Left lung (tissue), 4 donors: ENCODE measurements at regions not wholly inside any gene's neighbourhood (a gene's known extent, or its start where the extent isn't known, plus 50 kb on each side); places are given as distances from the start of the nearest gene placed in this dataset.

Experiments used
- ATAC-seq: fragments of 200-7000 bp; cut with Tn5 transposase; one replicate; pipeline ENCODE4 v1.9.1; 2020; ENCODE audit warnings: moderate library complexity
- DNase-seq, 4 donors: peaks; one replicate each; pipeline ENCODE4 v3.0.0-alpha.2; 2013 to 2020
- H3K27ac ChIP-seq, 2 donors: fragments of 200-600 bp; sonication (generic) in 1 of 2; one replicate each; pipeline versions ENCODE4 v1.5.0 to v1.8.0; 2020 to 2021
- H3K27me3 ChIP-seq, 2 donors: fragments of 200-600 bp; sonication (generic) in 1 of 2; one replicate each; pipeline versions ENCODE4 v1.5.0 to v1.8.0; 2020 to 2021
- H3K36me3 ChIP-seq, 2 donors: fragments of 200-600 bp; sonication (generic) in 1 of 2; one replicate each; pipeline versions ENCODE4 v1.5.0 to v1.8.0; 2020 to 2021
- H3K4me1 ChIP-seq, 2 donors: fragments of 200-600 bp; one replicate each; pipeline ENCODE4 v1.8.0; 2021
- H3K4me3 ChIP-seq, 2 donors: fragments of 200-600 bp; sonication (generic) in 1 of 2; one replicate each; pipeline versions ENCODE4 v1.5.0 to v1.8.0; 2020 to 2021; ENCODE audit warnings: mild to moderate bottlenecking in 1 of 2
- H3K9me3 ChIP-seq, 2 donors: fragments of 200-600 bp; sonication (generic) in 1 of 2; one replicate each; pipeline versions ENCODE4 v1.5.0 to v1.8.0; 2020 to 2021
- intact Hi-C, 2 donors: fragments of 100-400 bp; cut with DNase I; formaldehyde crosslinking; loops; one replicate each; pipeline versions ENCODE4 v1.11.2 to v1.14.2; 2022
- TF ChIP-seq, protein P1 (sequence below), 2 donors: fragments of 200-600 bp; sonication (generic) in 1 of 2; IDR thresholded peaks; one replicate each; pipeline versions ENCODE4 v1.5.0 to v1.8.0; 2021; ENCODE audit warnings: antibody characterized with exemption in 2 of 2
- donor health status: DM: no; HTN: yes; CAD: no.
- donor health status: DM: no; HTN: no; CAD: no.

DNA sequence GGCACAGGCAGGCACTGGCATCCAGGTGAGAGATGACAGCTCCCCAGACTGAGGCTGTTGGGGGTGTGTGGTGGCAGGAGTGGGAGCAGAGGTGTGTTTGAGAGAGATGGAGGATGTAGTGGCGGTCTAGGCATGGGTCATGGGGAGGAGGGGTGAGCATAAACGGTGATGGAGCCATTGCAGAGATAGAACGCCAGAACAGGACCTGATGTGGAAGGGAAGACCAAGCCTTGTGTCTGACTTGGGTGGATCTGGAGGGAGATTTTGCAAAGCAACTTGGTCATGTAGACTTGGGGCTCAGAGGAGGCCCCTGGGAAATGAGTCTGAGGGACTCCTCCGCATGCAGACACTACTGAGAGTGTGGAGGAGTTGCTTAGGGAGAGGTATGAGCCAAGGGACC lies 50.0 kb upstream of the CLDN5 start:
- Histone ChIP-seq H3K4me1 (peaks cover 0 to 34% of the 10 kb centered on the region in 2 donors), H3K27ac (no peak overlapping the region), H3K9me3 (no peaks in the 10 kb centered on the region), H3K4me3 (no peak overlapping the region), H3K36me3 (no peaks in the 10 kb centered on the region), H3K27me3 (no peaks in the 10 kb centered on the region)
- ATAC-seq: no peak
- intact Hi-C loops: no loop called here
- TF ChIP-seq, protein P1, sequence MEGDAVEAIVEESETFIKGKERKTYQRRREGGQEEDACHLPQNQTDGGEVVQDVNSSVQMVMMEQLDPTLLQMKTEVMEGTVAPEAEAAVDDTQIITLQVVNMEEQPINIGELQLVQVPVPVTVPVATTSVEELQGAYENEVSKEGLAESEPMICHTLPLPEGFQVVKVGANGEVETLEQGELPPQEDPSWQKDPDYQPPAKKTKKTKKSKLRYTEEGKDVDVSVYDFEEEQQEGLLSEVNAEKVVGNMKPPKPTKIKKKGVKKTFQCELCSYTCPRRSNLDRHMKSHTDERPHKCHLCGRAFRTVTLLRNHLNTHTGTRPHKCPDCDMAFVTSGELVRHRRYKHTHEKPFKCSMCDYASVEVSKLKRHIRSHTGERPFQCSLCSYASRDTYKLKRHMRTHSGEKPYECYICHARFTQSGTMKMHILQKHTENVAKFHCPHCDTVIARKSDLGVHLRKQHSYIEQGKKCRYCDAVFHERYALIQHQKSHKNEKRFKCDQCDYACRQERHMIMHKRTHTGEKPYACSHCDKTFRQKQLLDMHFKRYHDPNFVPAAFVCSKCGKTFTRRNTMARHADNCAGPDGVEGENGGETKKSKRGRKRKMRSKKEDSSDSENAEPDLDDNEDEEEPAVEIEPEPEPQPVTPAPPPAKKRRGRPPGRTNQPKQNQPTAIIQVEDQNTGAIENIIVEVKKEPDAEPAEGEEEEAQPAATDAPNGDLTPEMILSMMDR (IDR thresholded peaks at IDR 0.05): no peak
- DNase-seq: no peak

DNA sequence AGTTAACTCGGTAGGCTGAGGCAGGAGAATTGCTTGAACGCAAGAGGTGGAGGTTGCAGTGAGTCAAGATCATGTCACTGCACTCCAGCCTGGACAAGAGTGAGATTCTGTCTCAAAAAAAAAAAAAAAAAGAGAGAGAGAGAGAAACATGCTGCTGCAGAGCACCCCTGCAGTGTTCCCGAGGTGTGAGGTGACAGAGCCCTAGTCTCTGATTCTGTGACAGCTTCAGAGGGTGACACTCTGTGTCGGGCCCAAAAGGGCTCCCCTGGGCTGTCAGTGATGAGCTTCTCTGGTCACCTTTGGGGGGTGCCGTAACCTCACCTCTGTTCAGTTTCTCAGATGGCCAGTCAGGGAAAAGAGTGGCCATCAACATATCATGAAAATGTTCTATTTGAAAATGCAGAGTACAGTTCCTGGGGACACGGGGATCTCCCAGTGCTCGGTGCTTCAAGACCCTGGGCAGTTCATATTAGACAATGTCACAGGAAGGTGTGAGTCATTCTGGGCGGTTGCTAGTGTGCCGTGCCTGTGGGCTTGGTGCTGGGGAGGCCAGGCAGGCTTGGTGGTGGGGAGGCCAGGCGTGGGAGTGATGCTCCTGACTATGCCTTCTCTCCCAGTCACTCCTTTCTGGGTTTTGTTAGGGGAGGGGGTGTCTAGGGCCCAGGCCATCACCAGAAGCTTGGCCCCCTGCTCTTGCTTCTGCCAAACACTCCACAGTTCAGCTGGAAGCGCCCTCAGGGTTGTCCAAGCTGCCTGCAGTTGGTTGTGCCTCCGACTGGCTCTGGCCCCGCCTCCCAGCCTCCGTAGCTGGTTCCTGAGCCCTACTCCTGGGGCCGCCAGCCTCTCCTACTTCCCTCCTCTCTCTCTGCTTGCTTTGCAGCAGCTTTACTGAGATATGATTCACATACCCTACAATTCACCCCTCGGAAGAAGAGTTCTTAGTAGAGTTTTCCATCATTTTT lies 52.5 kb upstream of the CLDN5 start:
- Histone ChIP-seq H3K9me3 (no peaks in the 10 kb centered on the region), H3K4me1 (peaks cover 0 to 39% of the 10 kb centered on the region in 2 donors), H3K36me3 (no peaks in the 10 kb centered on the region), H3K27ac (peak overlapping the region; percentile 44 to 67), H3K4me3 (no peak overlapping the region), H3K27me3 (no peaks in the 10 kb centered on the region)
- ATAC-seq (peak; percentile 80), DNase-seq (no peak)
- TF ChIP-seq, protein P1 (IDR thresholded peaks at IDR 0.05): no peak
- intact Hi-C loops: no loop called here

- Histone ChIP-seq H3K4me1 (peaks cover 0 to 37% of the 10 kb centered on the region in 2 donors), H3K4me3 (no peak overlapping the region), H3K9me3 (no peaks in the 10 kb centered on the region), H3K27ac (peak overlapping the region; percentile 44 to 67), H3K27me3 (no peaks in the 10 kb centered on the region), H3K36me3 (no peaks in the 10 kb centered on the region)
- TF ChIP-seq, protein P1 (IDR thresholded peaks at IDR 0.05): no peak
- DNase-seq (no peak), ATAC-seq (no peak)
- intact Hi-C loops: no loop called here
These were observed 53.3 kb upstream of the CLDN5 start for GRCh38 chr22:19577422-19577966.

DNA sequence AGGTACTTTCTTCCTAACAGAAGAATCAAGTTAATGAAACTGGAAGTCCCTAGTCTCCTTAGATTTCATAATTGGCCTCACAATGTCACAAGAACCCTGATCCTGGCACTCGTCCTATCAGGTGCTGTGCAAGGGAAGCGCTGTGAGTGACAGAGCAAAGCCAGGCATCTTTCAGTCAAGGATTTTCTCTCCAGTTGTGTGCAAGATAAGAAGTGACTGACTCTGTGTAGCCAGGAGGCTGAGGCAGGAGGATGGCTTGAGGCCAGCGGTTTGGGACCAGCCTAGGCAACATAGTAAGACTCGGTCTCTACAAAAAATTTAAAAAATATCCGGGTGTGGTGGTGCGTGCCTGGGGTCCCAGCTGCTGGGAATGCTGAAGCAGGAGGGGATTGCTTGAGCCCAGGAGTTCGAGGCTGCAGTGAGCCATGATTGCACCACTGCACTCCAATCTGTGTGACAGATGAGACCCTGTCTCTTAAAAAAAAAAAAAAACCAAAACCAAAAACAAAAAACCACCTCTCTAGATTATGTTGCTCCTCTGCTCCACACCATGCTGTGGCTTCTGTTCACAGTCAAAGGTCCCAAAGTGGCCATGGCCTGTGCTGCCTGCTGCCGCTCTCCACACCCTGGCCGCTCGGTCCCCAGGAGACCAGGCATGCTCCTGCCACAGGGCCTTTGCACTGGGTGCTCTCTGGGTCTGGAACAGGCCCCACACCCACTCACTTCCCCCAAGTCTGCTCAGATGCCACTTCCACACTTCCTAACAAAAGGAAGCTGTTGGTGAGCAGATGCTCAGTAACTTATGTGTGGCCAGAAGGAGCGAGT lies 54.2 kb upstream of the CLDN5 start:
- no peaks in the 10 kb centered on the region for H3K36me3 ChIP-seq
- no peak for DNase-seq
- H3K27ac ChIP-seq: peak overlapping the region in 1 of 2 donors; percentile 67
- H3K27me3 ChIP-seq: no peaks in the 10 kb centered on the region
- TF ChIP-seq, protein P1 (IDR thresholded peaks at IDR 0.05): no peak
- no peak for ATAC-seq
- intact Hi-C loops: no loop called here
- no peak overlapping the region for H3K4me3 ChIP-seq
- peaks cover 0 to 37% of the 10 kb centered on the region in 2 donors for H3K4me1 ChIP-seq
- no peaks in the 10 kb centered on the region for H3K9me3 ChIP-seq
